ENCODE measurements at regions not wholly inside any gene's neighbourhood (a gene's known extent, or its start where the extent isn't known, plus 50 kb on each side); places are given as distances from the start of the nearest gene placed in this dataset.

GRCh38 chr2:129369437-129369836 is 610.0 kb upstream of the RAB6C start (continued):
- TF ChIP-seq ZNF512B (CRISPR knock-in tag; IDR thresholded peaks at IDR 0.05; ENCODE audit: borderline replicate concordance) (no peak), ZNF839 (CRISPR knock-in tag; IDR thresholded peaks at IDR 0.05; ENCODE audit: borderline replicate concordance) (no peak)

GRCh38 chr2:129374452-129374851 is 605.0 kb upstream of the RAB6C start:
- CTCF ChIA-PET (ENCODE audit: low intra/inter-chr PET ratio, low total read pairs): no interaction called here
- Histone ChIP-seq H4K20me1 (ENCODE audit: insufficient read depth, low read length) (no peaks in the 10 kb centered on the region), H3K9me3 (ENCODE audit: low read length) (no peaks in the 10 kb centered on the region), H3K4me1 (ENCODE audit: insufficient read depth, low read length) (peaks cover 8% of the 10 kb centered on the region; the same call in 1 of the 2 replicates), H3K27ac (ENCODE audit: extremely low read length, insufficient read depth, low read length) (no peak overlapping the region), H3K27me3 (ENCODE audit: control insufficient read depth in 1 of 2, insufficient read depth in 2 of 2, low read length in 2 of 2) (0 out of 5 replicates have a peak, but pooled peaks cover 0 to under 1% of the 10 kb centered on the region in 2 experiments), H3K36me3 (replicated peaks in 1 of 2; ENCODE audit: control insufficient read depth in 1 of 2, insufficient read depth in 2 of 2, low read length in 2 of 2) (no peaks in the 10 kb centered on the region), H3K79me2 (ENCODE audit: insufficient read depth, low read length) (no peaks in the 10 kb centered on the region), H2AFZ (ENCODE audit: low read length) (no peak overlapping the region), H3K9ac (ENCODE audit: insufficient read depth, low read depth, low read length) (no peak overlapping the region), H3K4me2 (ENCODE audit: low read depth, low read length) (no peak overlapping the region), H3K4me3 (replicated peaks in 1 of 3; ENCODE audit: insufficient read depth in 1 of 3, low read depth in 2 of 3, low read length in 3 of 3) (no peak overlapping the region)
- TF ChIP-seq E2F1 (CRISPR knock-in tag; IDR thresholded peaks at IDR 0.05) (no peak), SP1 (IDR thresholded peaks at IDR 0.05) (no peak), SP1 (CRISPR knock-in tag; IDR thresholded peaks at IDR 0.05) (no peak), ZBTB26 (CRISPR knock-in tag; IDR thresholded peaks at IDR 0.05; ENCODE audit: borderline replicate concordance) (no peak), ZNF891 (CRISPR knock-in tag; IDR thresholded peaks at IDR 0.05) (no peak), SMAD9 (CRISPR knock-in tag; IDR thresholded peaks at IDR 0.05) (no peak), ZSCAN29 (CRISPR knock-in tag; conservative IDR thresholded peaks at IDR 0.05) (no peak), LCORL (IDR thresholded peaks at IDR 0.05) (no peak), LCORL (CRISPR knock-in tag; IDR thresholded peaks at IDR 0.05) (no peak)
- POLR2A ChIA-PET: no interaction called here
- intact Hi-C loops (cut with micrococcal nuclease; ENCODE audit: unreplicated experiment): no loop called here
- ATAC-seq (no peak), DNase-seq (ENCODE audit: low spot score) (no peak), FAIRE-seq (no peak)
- WGBS (ENCODE audit: low lambda C conversion rate): 40% methylated on average over 7 of the region's 7 CpGs
- BruUV-seq (replicated peaks): no TSS peak
- in situ Hi-C loops (cut with HindIII; ENCODE audit: extremely low pct_ligation_motif_present, low pct_unique_long_range_greater_than_20kb): no loop called here
